ENCODE measurements at regions not wholly inside any gene's neighbourhood (a gene's known extent, or its start where the extent isn't known, plus 50 kb on each side); places are given as distances from the start of the nearest gene placed in this dataset.

DNA sequence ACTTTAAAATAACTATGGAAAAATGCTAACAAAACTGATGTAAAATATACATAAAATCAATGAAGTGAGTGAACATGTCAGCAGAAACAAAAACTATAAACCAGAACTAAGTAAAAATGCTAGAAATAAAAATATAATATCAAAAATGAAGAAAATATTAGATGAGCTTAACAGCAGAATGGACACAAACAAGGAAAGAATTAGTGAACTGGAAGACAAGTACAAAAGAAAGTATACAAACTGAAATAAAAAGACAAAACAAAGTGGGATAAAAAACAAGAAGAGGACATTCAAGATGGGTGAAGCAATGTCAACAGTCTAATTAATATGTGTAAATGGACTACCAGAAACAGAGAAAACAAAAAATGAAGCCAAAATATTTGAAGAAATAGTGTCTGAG is 339.2 kb downstream of the NXPE2 start:
- no peak for DNase-seq (ENCODE audit: low read depth)
- TF ChIP-seq, protein P1, sequence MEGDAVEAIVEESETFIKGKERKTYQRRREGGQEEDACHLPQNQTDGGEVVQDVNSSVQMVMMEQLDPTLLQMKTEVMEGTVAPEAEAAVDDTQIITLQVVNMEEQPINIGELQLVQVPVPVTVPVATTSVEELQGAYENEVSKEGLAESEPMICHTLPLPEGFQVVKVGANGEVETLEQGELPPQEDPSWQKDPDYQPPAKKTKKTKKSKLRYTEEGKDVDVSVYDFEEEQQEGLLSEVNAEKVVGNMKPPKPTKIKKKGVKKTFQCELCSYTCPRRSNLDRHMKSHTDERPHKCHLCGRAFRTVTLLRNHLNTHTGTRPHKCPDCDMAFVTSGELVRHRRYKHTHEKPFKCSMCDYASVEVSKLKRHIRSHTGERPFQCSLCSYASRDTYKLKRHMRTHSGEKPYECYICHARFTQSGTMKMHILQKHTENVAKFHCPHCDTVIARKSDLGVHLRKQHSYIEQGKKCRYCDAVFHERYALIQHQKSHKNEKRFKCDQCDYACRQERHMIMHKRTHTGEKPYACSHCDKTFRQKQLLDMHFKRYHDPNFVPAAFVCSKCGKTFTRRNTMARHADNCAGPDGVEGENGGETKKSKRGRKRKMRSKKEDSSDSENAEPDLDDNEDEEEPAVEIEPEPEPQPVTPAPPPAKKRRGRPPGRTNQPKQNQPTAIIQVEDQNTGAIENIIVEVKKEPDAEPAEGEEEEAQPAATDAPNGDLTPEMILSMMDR (IDR thresholded peaks at IDR 0.05; ENCODE audit: insufficient read depth, low read depth, low read length, missing control alignments): no peak
- H3K4me3 ChIP-seq (ENCODE audit: low read length): no peak overlapping the region

DNA sequence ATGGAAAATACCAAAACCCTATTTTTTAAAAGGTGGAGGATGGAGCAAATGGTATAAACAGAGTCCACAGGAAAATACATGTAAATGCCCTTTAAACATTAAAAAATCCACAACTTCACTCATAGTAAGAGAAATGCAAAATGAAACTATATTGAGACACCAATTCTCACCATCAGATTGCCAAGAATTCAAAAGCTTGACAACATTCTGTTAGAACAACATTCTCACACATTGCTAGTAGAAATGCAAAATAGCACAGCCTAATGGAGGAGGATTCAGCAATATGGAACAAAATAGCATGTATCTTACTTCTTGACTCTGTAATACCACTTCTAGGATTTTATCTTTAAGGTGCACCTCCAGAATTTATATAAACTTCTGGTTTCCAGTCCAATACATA is 351.8 kb downstream of the NXPE2 start:
- TF ChIP-seq, protein P1 (IDR thresholded peaks at IDR 0.05; ENCODE audit: insufficient read depth, low read depth, low read length, missing control alignments): no peak
- H3K4me3 ChIP-seq (ENCODE audit: low read length): no peak overlapping the region
- DNase-seq (ENCODE audit: low read depth): no peak

DNA sequence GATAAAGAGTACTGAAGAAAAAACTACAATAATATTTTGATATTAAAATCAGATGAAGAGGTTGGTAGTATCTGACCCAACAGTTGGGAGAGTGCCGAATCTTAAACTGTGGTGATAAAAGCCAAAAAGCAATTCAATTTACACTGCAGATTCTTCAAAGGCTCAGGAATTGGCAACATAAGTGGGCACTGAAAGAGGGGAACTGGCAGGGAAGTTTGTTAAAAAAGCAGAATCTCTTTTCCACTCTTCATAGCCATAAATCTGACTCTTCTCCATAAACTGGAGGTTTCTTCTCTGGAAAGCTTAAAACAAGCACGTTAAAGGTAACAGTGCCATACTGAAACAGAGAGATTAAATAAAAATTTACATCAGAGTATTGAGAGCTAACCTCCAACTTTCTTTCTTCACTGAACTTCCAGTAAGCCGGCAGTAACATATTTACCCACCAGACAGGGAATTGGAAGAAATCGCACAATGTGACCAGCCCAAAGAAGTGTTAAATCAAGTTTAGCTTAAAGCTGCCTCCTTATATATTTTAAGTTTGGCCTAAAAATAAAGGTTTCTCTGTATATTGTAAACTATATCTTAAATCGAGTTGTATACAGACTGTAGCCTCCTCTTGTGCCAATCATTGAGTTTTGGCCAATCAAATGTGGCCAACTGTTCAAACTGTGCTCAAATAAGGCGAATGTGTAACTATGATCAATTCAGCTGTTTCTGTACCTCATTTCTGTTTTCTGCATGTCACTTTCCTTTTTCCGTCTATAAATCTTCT is 358.3 kb downstream of the NXPE2 start:
- TF ChIP-seq, protein P1 (IDR thresholded peaks at IDR 0.05; ENCODE audit: insufficient read depth, low read depth, low read length, missing control alignments): no peak
- DNase-seq (ENCODE audit: low read depth): no peak
- H3K4me3 ChIP-seq (ENCODE audit: low read length): no peak overlapping the region

DNA sequence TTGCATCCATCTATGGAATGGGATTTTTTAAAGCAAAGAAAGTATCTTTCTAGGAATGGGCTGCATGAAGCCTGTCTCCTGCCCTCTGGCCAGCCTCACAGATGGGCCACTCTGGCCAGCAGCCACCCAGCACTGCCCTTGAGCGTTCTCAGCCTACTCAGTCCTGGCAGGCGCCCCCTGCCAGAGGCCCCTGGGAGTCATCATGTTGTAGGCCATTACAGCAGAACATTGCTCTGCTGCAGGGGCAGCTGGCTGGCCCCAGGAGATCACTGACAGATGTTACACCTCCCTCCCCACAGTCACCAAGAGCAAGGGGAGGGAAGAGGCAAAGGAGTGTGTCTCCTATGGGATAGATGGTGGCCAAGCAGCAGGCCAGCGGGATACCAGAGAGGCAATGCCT is 363.7 kb downstream of the NXPE2 start:
- H3K4me3 ChIP-seq (ENCODE audit: low read length): no peak overlapping the region
- TF ChIP-seq, protein P1 (IDR thresholded peaks at IDR 0.05; ENCODE audit: insufficient read depth, low read depth, low read length, missing control alignments): no peak
- DNase-seq (ENCODE audit: low read depth): no peak

DNA sequence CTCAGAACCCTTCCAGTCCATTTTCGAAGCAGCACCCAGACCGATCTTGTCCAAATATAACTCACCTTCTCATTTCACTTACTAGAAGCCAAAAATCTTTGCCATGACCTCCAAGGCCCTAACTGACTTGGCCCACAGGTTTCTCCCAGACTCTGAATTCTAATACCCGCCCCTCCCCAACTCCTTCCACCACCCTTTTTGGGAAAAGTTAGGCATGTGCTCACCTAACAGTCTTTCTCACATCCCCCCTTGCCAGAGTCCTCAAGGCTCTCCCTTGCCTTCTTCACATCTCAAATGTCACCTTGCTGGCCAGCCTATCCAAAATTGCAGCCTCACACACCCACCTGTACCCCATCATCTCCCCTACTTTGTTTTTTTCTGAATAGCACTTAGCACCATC is 369.3 kb downstream of the NXPE2 start:
- TF ChIP-seq, protein P1 (IDR thresholded peaks at IDR 0.05; ENCODE audit: insufficient read depth, low read depth, low read length, missing control alignments): no peak
- no peak overlapping the region for H3K4me3 ChIP-seq (ENCODE audit: low read length)
- no peak for DNase-seq (ENCODE audit: low read depth)

DNA sequence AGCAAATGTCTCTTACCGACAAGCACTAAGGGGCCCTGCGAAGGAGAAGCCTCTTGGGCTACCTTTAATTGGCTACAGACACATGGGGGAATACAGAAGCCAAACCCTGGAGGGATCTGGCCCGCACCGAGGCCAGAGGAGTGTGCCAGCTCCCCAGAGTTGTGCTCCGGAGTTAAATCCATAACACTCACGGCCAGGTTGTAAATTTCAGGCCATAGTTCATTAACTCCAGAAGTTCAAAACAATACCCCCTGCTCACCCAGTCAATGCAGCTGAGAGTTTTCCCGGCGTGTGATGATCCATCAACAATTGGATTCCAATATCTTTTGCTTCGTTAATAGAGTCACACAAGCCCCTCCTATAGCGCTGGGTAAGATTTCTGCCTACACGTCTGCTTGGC is 371.5 kb downstream of the NXPE2 start:
- no peak for DNase-seq (ENCODE audit: low read depth)
- TF ChIP-seq, protein P1 (IDR thresholded peaks at IDR 0.05; ENCODE audit: insufficient read depth, low read depth, low read length, missing control alignments): no peak
- no peak overlapping the region for H3K4me3 ChIP-seq (ENCODE audit: low read length)

DNA sequence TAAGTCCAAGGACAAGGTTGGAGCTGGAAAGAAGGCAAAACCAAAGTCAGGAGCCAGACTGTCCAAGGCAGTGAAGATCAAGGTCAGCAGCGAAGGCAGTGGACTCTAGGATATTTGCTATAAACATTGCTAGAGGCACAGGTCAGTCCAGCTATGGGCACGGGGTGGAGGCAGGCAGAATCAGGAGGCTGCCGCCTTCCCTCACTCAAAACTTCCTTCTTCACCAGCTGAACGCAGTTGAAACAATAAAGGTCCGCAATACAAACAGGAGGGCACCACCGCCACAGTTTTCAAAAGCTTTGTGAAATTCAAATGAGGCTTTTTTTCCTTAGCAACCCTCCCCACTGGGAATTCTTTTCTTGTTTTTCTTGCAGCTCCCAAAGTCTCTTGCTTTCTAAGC is 372.4 kb downstream of the NXPE2 start:
- no peak overlapping the region for H3K4me3 ChIP-seq (ENCODE audit: low read length)
- TF ChIP-seq, protein P1 (IDR thresholded peaks at IDR 0.05; ENCODE audit: insufficient read depth, low read depth, low read length, missing control alignments): no peak
- no peak for DNase-seq (ENCODE audit: low read depth)

Data from epithelial cell of esophagus (primary cell).